ENCODE measurements at regions not wholly inside any gene's neighbourhood (a gene's known extent, or its start where the extent isn't known, plus 50 kb on each side); places are given as distances from the start of the nearest gene placed in this dataset.

DNA sequence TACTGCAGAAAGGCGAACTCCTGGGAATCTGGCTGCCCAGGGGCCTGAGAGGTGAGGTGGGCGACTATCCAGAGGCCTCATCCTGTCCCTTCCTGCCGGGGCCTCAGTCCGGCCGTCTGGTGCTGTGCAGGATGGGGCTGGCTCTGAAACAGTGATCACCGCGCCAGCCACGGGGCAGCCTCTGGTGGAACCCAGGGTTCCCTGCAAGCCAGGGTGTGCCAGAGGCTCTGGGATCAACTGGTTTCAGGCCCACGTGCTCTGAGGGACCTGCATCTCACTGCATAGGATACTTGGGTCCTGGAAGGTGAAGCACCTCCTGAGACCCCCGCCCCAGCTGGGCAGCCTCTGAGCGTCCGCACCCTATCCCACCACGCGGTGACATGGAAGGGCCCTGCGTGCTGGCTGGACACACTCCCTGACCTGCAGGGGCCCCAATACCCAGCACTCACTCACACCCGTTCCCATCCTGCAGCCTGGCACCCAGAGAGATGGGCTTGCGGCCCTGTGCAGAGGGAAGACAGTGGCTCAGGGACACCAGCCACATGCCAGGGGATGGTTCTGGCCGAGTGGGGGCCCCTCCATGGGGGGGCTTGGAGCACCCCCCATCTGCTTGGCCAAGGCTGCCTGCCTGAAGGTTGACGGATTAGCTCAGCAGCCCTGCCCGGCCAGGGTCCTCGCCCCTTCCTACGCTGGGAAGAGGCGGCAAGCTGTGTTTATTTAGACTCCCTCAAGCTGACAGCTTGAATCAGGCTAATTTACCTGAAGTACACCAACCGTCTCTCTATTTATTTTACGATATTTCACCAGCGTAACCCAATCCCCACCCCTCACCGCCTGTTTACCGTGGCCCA lies 64.3 kb upstream of the TTC34 start:
- no peak for DNase-seq

DNA sequence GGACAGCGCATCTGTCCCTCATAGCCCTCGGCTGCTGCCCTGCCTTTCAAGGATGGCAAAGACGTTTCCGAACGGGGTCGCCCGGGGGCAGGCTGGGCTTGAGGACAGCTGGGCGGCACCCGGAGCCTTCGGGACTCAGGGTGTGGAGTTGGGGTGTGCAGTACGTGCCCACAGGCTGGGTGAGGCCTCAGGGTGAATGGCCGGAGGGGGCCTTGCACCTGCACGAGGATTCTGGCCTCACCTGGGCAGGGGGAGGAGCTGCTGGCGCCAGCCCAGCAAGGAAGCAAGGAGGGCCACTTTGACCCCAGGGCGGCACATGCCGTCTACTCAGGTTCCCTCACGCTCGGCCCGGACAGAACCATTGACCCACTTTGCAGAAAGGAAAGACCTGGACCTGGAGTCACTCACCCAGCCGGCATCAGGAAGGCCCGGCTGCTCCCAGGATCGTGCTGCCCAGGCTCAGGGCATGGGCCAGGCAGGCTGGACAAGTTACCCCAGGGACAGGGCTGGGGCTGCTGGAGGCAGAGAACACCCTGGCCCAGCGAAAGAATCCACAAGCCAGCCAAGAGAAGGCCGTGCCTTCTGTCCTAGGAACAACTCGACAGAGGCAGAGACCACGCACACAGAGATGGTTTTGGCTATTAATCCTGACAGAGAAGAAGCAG lies 65.1 kb upstream of the TTC34 start:
- DNase-seq: no peak

- DNase-seq: no peak
Observed at GRCh38 chr1:2867087-2867425, 65.6 kb upstream of the TTC34 start.

GRCh38 chr1:2867861-2868260 lies 66.4 kb upstream of the TTC34 start:
- no peak for DNase-seq

GRCh38 chr1:2868571-2869195 lies 67.2 kb upstream of the TTC34 start:
- DNase-seq: no peak

GRCh38 chr1:2871246-2871815 lies 69.8 kb upstream of the TTC34 start:
- no peak for DNase-seq

GRCh38 chr1:2874207-2874606 lies 72.7 kb upstream of the TTC34 start:
- DNase-seq: no peak

DNA sequence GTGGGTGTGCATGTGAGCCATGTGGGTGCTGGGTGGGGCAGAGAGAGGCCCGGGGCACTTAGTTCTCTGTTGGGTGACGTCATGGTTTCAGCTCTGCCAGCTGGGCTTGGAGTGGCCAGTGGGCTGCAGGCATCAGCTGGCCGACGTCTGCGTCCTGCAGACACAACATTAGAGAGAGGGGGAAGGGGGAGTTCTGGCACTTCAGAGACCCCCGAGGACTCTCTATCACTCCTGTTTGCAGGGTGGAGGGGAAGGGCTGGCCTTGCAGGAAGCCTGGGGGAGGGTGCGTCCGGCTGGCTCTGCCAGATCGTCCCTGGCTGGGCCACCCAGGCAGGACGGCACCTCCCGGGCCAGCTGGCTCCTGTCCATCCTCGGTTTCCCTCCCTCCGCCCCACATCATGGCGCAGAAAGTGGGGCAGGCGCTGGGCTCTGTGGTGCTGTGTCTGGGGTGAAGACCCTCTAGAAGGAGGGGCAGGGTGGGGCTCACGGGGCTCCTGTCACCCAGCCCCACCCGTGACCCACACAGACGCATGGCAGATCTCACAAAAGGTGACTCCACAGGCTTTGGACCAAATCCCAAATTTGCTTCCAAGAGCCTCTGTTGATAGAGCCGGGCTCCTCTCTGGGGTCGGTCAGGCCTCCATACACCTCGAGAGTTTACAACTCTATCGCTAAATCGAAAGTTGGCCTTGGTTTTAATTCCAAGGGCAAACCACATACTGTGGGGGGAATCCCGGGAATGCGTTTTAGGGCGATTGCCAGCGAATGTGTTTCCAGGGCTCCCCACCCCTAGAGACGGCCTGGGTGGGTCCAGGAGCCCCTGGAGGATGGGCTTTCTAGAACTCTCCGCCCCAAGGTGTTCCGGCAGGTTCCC lies 73.4 kb upstream of the TTC34 start:
- DNase-seq: peak in 2 of 56 donors; percentile 18 to 20

- peak in 32 of 56 donors; percentile 3 to 65 (median 20) for DNase-seq
Observed at GRCh38 chr1:2875707-2876561, 74.4 kb upstream of the TTC34 start.

DNA sequence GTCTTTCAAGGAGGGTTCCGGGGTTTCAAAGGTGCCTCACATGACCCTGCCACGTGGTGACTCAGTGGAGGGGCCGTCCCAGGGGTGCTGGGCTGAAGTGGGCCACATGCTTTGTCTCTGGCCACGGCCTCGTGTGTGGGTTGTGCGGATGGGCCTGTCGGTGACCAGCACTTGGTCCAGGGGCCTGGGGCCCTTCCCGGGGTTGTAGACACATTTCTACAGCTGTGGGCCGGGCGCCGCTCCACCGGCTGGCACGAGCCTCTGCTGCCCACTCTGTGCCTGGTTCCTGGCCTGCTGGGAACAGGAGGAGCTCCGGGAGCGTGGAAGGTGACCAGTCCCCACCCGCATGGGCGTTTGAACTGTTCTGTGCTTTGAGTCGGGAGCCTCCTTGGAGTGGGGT lies 75.4 kb upstream of the TTC34 start:
- no peak for DNase-seq

DNA sequence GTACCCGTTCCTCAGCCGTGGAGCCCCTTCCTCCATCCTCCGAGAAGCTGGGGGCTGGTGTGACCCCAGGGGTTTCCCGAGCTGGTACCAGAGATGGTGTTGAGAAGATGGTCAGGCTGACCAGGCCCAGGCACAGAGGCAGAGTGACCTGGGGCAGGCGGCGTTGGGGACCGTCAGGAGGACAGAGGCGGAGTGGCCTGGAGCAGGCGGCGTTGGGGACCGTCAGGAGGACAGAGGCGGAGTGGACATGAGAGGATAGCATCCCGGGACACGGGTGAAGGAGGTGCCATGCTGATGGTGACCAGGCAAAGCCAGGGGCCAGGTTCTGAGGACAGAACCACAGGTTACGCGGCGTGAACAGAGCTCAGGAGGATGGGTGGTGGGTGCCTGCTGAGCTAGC lies 75.9 kb upstream of the TTC34 start:
- DNase-seq: no peak

GRCh38 chr1:2878591-2878990 lies 77.1 kb upstream of the TTC34 start:
- no peak for DNase-seq

- no peak for DNase-seq
Observed at GRCh38 chr1:2879026-2879425, 77.5 kb upstream of the TTC34 start.

DNA sequence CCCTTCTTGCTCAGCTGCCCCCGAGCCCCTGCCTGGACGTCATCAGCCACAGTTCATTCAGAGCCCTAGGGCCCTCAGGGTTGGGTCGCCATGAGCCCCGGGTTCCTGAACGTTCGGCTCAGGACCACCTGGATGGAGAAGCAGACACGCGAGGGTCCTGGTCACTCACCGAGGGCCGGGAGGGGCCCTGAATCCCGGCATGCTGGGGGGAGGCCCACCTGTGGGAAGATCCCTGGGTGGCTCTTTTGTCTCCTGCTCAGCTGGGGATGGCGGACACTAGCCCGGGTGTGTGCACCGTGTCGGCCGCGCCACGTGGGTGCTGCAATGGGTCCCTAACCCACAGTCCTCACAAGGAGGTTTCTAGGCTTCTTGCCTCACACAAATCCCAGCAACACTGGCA lies 78.1 kb upstream of the TTC34 start:
- no peak for DNase-seq

GRCh38 chr1:2880086-2880485 lies 78.6 kb upstream of the TTC34 start:
- no peak for DNase-seq

DNA sequence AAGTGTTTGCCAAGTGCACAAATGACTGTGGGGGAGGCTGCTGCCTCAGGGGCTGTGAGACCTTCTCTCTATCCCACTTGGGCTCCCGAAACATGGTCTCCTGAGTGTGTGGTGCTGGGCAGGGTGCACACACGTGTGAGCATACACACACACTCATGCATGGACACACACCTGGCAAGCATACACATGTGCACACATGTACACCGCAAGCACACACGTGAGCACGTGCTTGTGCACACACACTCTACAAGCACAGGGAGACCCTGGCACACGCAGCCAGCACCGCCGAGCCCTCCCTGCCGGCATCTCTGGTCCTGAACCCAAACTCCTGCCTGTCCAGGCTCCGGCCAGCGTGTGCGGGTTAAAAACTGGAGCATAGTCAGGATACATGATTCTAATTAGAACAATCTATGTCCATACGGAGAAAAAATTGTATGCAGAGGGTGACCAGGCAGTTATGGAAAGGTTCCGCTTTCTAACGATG lies 79.4 kb upstream of the TTC34 start:
- DNase-seq: no peak

GRCh38 chr1:2881556-2881955 lies 80.1 kb upstream of the TTC34 start:
- DNase-seq: no peak

DNA sequence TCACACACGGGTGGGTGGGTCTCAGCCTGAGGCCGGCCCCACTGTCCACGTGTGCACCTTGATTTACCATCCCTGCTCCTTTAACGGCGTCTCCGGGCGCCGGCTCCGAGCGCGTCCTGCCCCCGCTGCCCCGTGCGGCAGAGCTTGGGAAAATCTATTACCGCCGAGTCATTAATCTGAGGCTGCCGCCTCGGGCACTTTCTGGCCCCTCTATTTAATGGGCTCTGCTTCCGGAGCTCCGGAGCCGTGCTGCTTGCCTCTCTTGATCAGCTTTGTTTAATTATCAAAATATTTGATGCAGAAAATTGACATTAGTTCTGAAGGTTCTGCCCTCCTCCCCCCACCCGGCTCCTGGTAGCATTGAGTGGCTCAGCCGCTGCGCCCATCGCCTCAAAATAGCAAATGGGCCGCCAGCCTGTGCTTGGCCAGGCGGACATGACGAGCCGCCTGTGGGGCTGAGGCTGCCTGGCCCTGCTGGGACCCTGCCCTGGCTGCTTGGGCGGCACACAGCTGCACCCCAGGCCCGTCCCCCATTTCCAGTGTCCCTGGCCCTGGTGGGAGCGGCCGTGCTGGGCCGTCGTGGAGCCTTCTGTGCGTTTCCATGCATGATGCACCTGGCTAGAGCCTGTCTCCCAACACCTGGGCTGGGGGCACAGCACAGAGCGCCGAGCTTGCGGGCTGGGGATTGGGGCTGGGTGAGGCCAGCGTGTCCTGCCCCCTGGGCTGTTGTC lies 81.6 kb upstream of the TTC34 start:
- no peak for DNase-seq

DNA sequence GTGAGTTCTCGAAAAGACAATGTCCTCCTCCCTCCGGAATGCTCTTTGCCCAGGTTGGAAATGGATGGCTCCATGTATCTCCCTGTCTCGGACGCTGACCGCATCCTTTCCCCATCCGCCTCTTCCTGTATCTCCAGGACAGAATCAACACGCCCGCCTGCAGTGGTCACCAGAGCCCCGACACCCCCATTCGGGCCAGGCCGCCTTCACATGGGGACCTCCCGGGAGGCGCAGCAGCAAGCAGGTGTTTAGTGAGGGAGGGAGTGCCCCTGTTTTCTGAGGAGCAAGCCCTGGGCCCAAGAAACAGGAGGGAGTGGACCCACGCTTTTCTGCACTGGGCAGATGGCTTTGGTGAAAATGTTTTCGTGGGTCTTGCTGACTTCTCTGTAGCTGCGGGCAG lies 83.5 kb upstream of the TTC34 start:
- no peak for DNase-seq
